ENCODE measurements at regions not wholly inside any gene's neighbourhood (a gene's known extent, or its start where the extent isn't known, plus 50 kb on each side); places are given as distances from the start of the nearest gene placed in this dataset.

- Histone ChIP-seq H3K23ac (ENCODE audit: low read length) (no peak overlapping the region), H3K4ac (ENCODE audit: low read depth, low read length) (no peak overlapping the region), H3K56ac (ENCODE audit: low read length) (no peak overlapping the region), H3K4me1 (ENCODE audit: control insufficient read depth, low read depth, low read length) (no peaks in the 10 kb centered on the region), H2BK5ac (ENCODE audit: low read length) (no peak overlapping the region), H3K4me3 (ENCODE audit: low read length) (no peak overlapping the region), H3K27me3 (ENCODE audit: insufficient read depth, low read length, poor library complexity) (no peaks in the 10 kb centered on the region), H3K4me2 (ENCODE audit: low read length) (no peak overlapping the region), H3K36me3 (ENCODE audit: control insufficient read depth, insufficient read depth, low read length) (no peaks in the 10 kb centered on the region), H3K79me1 (ENCODE audit: low read length) (no peaks in the 10 kb centered on the region), H3K18ac (ENCODE audit: low read length) (no peak overlapping the region), H2BK120ac (ENCODE audit: low read depth, low read length) (no peak overlapping the region), H4K5ac (ENCODE audit: low read length) (no peak overlapping the region), H3K9ac (ENCODE audit: low read length) (no peak overlapping the region), H3K79me2 (ENCODE audit: control insufficient read depth, insufficient read depth, low read length) (no peaks in the 10 kb centered on the region), H3K27ac (ENCODE audit: low read depth, low read length) (no peak overlapping the region), H2AK5ac (ENCODE audit: low read length) (no peak overlapping the region), H4K8ac (ENCODE audit: low read depth, low read length) (no peak overlapping the region), H2BK15ac (replicated peaks; ENCODE audit: low read depth) (no peak overlapping the region)
- no peak for DNase-seq
- no CpG with 5 or more reads among the region's 3 CpGs for WGBS (ENCODE audit: extremely low coverage, insufficient coverage, low lambda C conversion rate)
Observed at GRCh38 chr3:18033581-18034108, 291.2 kb upstream of the TBC1D5 start.

GRCh38 chr3:18030371-18030870 lies 288.0 kb upstream of the TBC1D5 start:
- H4K5ac ChIP-seq (ENCODE audit: low read length): no peak overlapping the region
- H3K23ac ChIP-seq (ENCODE audit: low read length): no peak overlapping the region
- no peak overlapping the region for H3K9ac ChIP-seq (ENCODE audit: low read length)
- WGBS (ENCODE audit: extremely low coverage, insufficient coverage, low lambda C conversion rate): no CpG with 5 or more reads among the region's 8 CpGs
- H3K79me1 ChIP-seq (ENCODE audit: low read length): no peaks in the 10 kb centered on the region
- H3K18ac ChIP-seq (ENCODE audit: low read length): no peak overlapping the region
- H3K27me3 ChIP-seq (ENCODE audit: insufficient read depth, low read length, poor library complexity): no peaks in the 10 kb centered on the region
- H3K4me1 ChIP-seq (ENCODE audit: control insufficient read depth, low read depth, low read length): no peaks in the 10 kb centered on the region
- no peaks in the 10 kb centered on the region for H3K79me2 ChIP-seq (ENCODE audit: control insufficient read depth, insufficient read depth, low read length)
- H3K56ac ChIP-seq (ENCODE audit: low read length): no peak overlapping the region
- H3K4ac ChIP-seq (ENCODE audit: low read depth, low read length): no peak overlapping the region
- no peak for DNase-seq
- no peak overlapping the region for H2BK120ac ChIP-seq (ENCODE audit: low read depth, low read length)
- H2BK5ac ChIP-seq (ENCODE audit: low read length): no peak overlapping the region
- H3K36me3 ChIP-seq (ENCODE audit: control insufficient read depth, insufficient read depth, low read length): no peaks in the 10 kb centered on the region
- no peak overlapping the region for H3K27ac ChIP-seq (ENCODE audit: low read depth, low read length)
- H3K4me3 ChIP-seq (ENCODE audit: low read length): no peak overlapping the region
- no peak overlapping the region for H2AK5ac ChIP-seq (ENCODE audit: low read length)
- no peak overlapping the region for H4K8ac ChIP-seq (ENCODE audit: low read depth, low read length)
- H3K4me2 ChIP-seq (ENCODE audit: low read length): no peak overlapping the region
- H2BK15ac ChIP-seq (replicated peaks; ENCODE audit: low read depth): no peak overlapping the region

- Histone ChIP-seq H3K27me3 (ENCODE audit: insufficient read depth, low read length, poor library complexity) (peaks cover 3% of the 10 kb centered on the region), H3K4me3 (ENCODE audit: low read length) (no peak overlapping the region)
- no CpG with 5 or more reads among the region's 9 CpGs for WGBS (ENCODE audit: extremely low coverage, insufficient coverage, low lambda C conversion rate)
Observed at GRCh38 chr3:18027161-18027939, 284.9 kb upstream of the TBC1D5 start.

GRCh38 chr3:18024715-18025114 lies 282.3 kb upstream of the TBC1D5 start:
- Histone ChIP-seq H3K36me3 (ENCODE audit: control insufficient read depth, insufficient read depth, low read length) (no peaks in the 10 kb centered on the region), H3K27ac (ENCODE audit: low read depth, low read length) (no peak overlapping the region), H3K23ac (ENCODE audit: low read length) (no peak overlapping the region), H3K4me3 (ENCODE audit: low read length) (no peak overlapping the region), H3K79me2 (ENCODE audit: control insufficient read depth, insufficient read depth, low read length) (no peaks in the 10 kb centered on the region), H3K9ac (ENCODE audit: low read length) (no peak overlapping the region), H3K4me1 (ENCODE audit: control insufficient read depth, low read depth, low read length) (peaks cover 2% of the 10 kb centered on the region), H2BK5ac (ENCODE audit: low read length) (no peak overlapping the region), H3K27me3 (ENCODE audit: insufficient read depth, low read length, poor library complexity) (peaks cover 3% of the 10 kb centered on the region), H2BK15ac (replicated peaks; ENCODE audit: low read depth) (no peak overlapping the region), H4K8ac (ENCODE audit: low read depth, low read length) (no peak overlapping the region), H4K5ac (ENCODE audit: low read length) (no peak overlapping the region), H3K79me1 (ENCODE audit: low read length) (no peaks in the 10 kb centered on the region), H3K4ac (ENCODE audit: low read depth, low read length) (no peak overlapping the region), H2AK5ac (ENCODE audit: low read length) (no peak overlapping the region), H3K56ac (ENCODE audit: low read length) (no peak overlapping the region), H3K4me2 (ENCODE audit: low read length) (no peak overlapping the region), H3K18ac (ENCODE audit: low read length) (no peak overlapping the region), H2BK120ac (ENCODE audit: low read depth, low read length) (no peak overlapping the region)
- no peak for DNase-seq
- whole genome bisulfite sequencing (ENCODE audit: extremely low coverage, insufficient coverage, low lambda C conversion rate): no CpG with 5 or more reads among the region's 3 CpGs

More at GRCh38 chr3:18027161-18027939, 284.9 kb upstream of the TBC1D5 start:
- no peak for DNase-seq
- Histone ChIP-seq H2AK5ac (ENCODE audit: low read length) (no peak overlapping the region), H3K9ac (ENCODE audit: low read length) (no peak overlapping the region), H3K36me3 (ENCODE audit: control insufficient read depth, insufficient read depth, low read length) (no peaks in the 10 kb centered on the region), H4K8ac (ENCODE audit: low read depth, low read length) (no peak overlapping the region), H2BK15ac (replicated peaks; ENCODE audit: low read depth) (no peak overlapping the region), H3K79me1 (ENCODE audit: low read length) (no peaks in the 10 kb centered on the region), H4K5ac (ENCODE audit: low read length) (no peak overlapping the region), H2BK120ac (ENCODE audit: low read depth, low read length) (no peak overlapping the region), H3K56ac (ENCODE audit: low read length) (no peak overlapping the region), H3K4ac (ENCODE audit: low read depth, low read length) (no peak overlapping the region), H3K27ac (ENCODE audit: low read depth, low read length) (no peak overlapping the region), H2BK5ac (ENCODE audit: low read length) (no peak overlapping the region), H3K4me2 (ENCODE audit: low read length) (no peak overlapping the region), H3K18ac (ENCODE audit: low read length) (no peak overlapping the region), H3K4me1 (ENCODE audit: control insufficient read depth, low read depth, low read length) (no peaks in the 10 kb centered on the region), H3K23ac (ENCODE audit: low read length) (no peak overlapping the region), H3K79me2 (ENCODE audit: control insufficient read depth, insufficient read depth, low read length) (no peaks in the 10 kb centered on the region)

GRCh38 chr3:18019161-18019495 lies 276.7 kb upstream of the TBC1D5 start:
- Histone ChIP-seq H3K79me1 (ENCODE audit: low read length) (no peaks in the 10 kb centered on the region), H3K27me3 (ENCODE audit: insufficient read depth, low read length, poor library complexity) (peaks cover 6% of the 10 kb centered on the region), H3K36me3 (ENCODE audit: control insufficient read depth, insufficient read depth, low read length) (no peaks in the 10 kb centered on the region), H3K4me2 (ENCODE audit: low read length) (no peak overlapping the region), H2BK15ac (replicated peaks; ENCODE audit: low read depth) (no peak overlapping the region), H3K79me2 (ENCODE audit: control insufficient read depth, insufficient read depth, low read length) (no peaks in the 10 kb centered on the region), H4K5ac (ENCODE audit: low read length) (no peak overlapping the region), H3K23ac (ENCODE audit: low read length) (no peak overlapping the region), H4K8ac (ENCODE audit: low read depth, low read length) (no peak overlapping the region), H3K4me3 (ENCODE audit: low read length) (no peak overlapping the region), H2AK5ac (ENCODE audit: low read length) (no peak overlapping the region), H3K4ac (ENCODE audit: low read depth, low read length) (no peak overlapping the region), H3K56ac (ENCODE audit: low read length) (no peak overlapping the region), H2BK5ac (ENCODE audit: low read length) (no peak overlapping the region), H3K9ac (ENCODE audit: low read length) (no peak overlapping the region), H3K18ac (ENCODE audit: low read length) (no peak overlapping the region), H3K27ac (ENCODE audit: low read depth, low read length) (peak overlapping the region; percentile 37), H2BK120ac (ENCODE audit: low read depth, low read length) (no peak overlapping the region), H3K4me1 (ENCODE audit: control insufficient read depth, low read depth, low read length) (peaks cover 12% of the 10 kb centered on the region)
- peak; percentile 91 for DNase-seq
- WGBS (ENCODE audit: extremely low coverage, insufficient coverage, low lambda C conversion rate): no CpG with 5 or more reads among the region's 4 CpGs
